ENCODE measurements at regions not wholly inside any gene's neighbourhood (a gene's known extent, or its start where the extent isn't known, plus 50 kb on each side); places are given as distances from the start of the nearest gene placed in this dataset.
A peak's percentile ranks its signal among the peaks of the same experiment; 100 is the strongest.

DNA sequence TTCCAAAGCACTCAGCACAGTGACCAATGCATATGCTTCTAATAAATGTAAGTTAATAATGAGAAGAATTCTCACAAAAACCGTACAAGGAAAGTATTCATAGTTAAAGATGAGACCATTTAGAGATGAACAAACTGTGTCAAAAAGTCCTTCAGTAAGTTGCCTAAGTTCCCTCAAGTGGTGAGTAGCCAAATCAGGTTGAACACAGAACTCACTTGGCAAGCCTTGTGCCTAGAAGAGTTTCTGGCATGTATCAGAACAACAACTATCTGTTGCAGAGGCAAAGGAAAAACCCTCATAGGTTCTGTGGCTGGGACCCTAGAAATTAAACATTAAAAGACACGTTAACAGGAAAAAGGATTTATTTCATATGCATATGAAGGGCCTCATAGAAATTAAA is 129.6 kb upstream of the DOK5 start:
- H3K27ac Mint-ChIP-seq, result peak overlapping the region; percentile 85
- H2AFZ ChIP-seq, result peak overlapping the region; percentile 8; the same call in 1 of the 2 replicates
- no peaks in the 10 kb centered on the region for H3K79me2 ChIP-seq (replicated peaks; ENCODE audit: insufficient read depth)
- H3K9me3 Mint-ChIP-seq, result no peaks in the 10 kb centered on the region
- peak overlapping the region; percentile 40 for H3K4me2 ChIP-seq
- 0 out of 2 replicates have a peak overlapping the region, but pooled peaks have one; percentile 18 for H3K4me3 ChIP-seq
- H3K4me1 ChIP-seq (ENCODE audit: insufficient read depth), result peaks cover 43% of the 10 kb centered on the region
- 0 out of 2 replicates have a peak overlapping the region, but pooled peaks have one; percentile 52 for H3K27ac ChIP-seq (ENCODE audit: low read depth)
- ATAC-seq (no peak), DNase-seq (ENCODE audit: low spot score) (no peak)
- H3F3A ChIP-seq (replicated peaks; ENCODE audit: low read depth), result no peaks in the 10 kb centered on the region
- H3K27me3 Mint-ChIP-seq (ENCODE audit: insufficient read depth, low read depth, poor library complexity), result peaks cover 4% of the 10 kb centered on the region
- H3K4me1 Mint-ChIP-seq, result peaks cover 36% of the 10 kb centered on the region
- no peaks in the 10 kb centered on the region for H3K27me3 ChIP-seq (ENCODE audit: insufficient read depth)
- H3K9me2 ChIP-seq (ENCODE audit: insufficient read depth), result peaks cover 8% of the 10 kb centered on the region; the same call in 1 of the 2 replicates
- H4K20me1 ChIP-seq (replicated peaks; ENCODE audit: insufficient read depth), result no peaks in the 10 kb centered on the region
- H3K36me3 ChIP-seq (ENCODE audit: insufficient read depth), result no peaks in the 10 kb centered on the region
- H3K36me3 Mint-ChIP-seq (ENCODE audit: low read depth), result peaks cover 4% of the 10 kb centered on the region; the same call in 1 of the 3 replicates
- TF ChIP-seq EZH2 (IDR thresholded peaks at IDR 0.05; ENCODE audit: low read depth, unreplicated experiment) (no peak), STAT1 (IDR thresholded peaks at IDR 0.05; ENCODE audit: unreplicated experiment) (no peak), NANOG (IDR thresholded peaks at IDR 0.05; ENCODE audit: borderline replicate concordance) (no peak)
- H3K4me3 Mint-ChIP-seq, result peak overlapping the region; percentile 9; the same call in 2 of the 3 replicates

DNA sequence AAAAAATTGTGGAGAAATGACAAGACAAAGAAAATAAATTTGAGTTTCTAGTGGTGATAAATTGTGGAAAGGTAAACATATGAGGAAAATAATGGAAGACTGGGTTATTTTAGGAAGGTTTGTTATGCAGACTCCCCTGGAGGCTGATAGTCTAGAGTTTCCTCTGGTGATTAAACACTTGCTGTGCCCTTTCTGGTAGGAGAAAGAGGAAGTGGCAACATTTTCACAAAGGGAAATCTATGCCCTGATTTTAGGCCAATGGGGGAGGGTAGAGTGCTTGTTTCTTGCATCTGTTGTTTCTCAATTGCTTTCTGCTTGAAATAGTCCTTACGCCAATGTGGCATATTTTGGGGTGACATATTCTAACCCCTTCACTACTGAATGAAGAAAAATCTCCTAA is 129.1 kb upstream of the DOK5 start:
- ATAC-seq, result no peak
- Histone ChIP-seq H3K27ac (ENCODE audit: low read depth) (no peak overlapping the region), H3K4me2 (peak overlapping the region; percentile 40), H3F3A (replicated peaks; ENCODE audit: low read depth) (no peaks in the 10 kb centered on the region), H3K4me3 (0 out of 2 replicates have a peak overlapping the region, but pooled peaks have one; percentile 18), H3K4me1 (ENCODE audit: insufficient read depth) (peaks cover 43% of the 10 kb centered on the region), H3K27me3 (ENCODE audit: insufficient read depth) (no peaks in the 10 kb centered on the region), H2AFZ (peak overlapping the region; percentile 8; the same call in 1 of the 2 replicates), H3K9me2 (ENCODE audit: insufficient read depth) (peaks cover 8% of the 10 kb centered on the region; the same call in 1 of the 2 replicates), H3K79me2 (replicated peaks; ENCODE audit: insufficient read depth) (no peaks in the 10 kb centered on the region), H3K36me3 (ENCODE audit: insufficient read depth) (no peaks in the 10 kb centered on the region), H4K20me1 (replicated peaks; ENCODE audit: insufficient read depth) (no peaks in the 10 kb centered on the region)
- no peak for DNase-seq (ENCODE audit: low spot score)
- peaks cover 4% of the 10 kb centered on the region for H3K27me3 Mint-ChIP-seq (ENCODE audit: insufficient read depth, low read depth, poor library complexity)
- H3K27ac Mint-ChIP-seq, result peak overlapping the region; percentile 85
- H3K9me3 Mint-ChIP-seq, result no peaks in the 10 kb centered on the region
- H3K4me3 Mint-ChIP-seq, result peak overlapping the region; percentile 9; the same call in 2 of the 3 replicates
- peaks cover 4% of the 10 kb centered on the region; the same call in 1 of the 3 replicates for H3K36me3 Mint-ChIP-seq (ENCODE audit: low read depth)
- peaks cover 36% of the 10 kb centered on the region for H3K4me1 Mint-ChIP-seq
- TF ChIP-seq, protein P1, sequence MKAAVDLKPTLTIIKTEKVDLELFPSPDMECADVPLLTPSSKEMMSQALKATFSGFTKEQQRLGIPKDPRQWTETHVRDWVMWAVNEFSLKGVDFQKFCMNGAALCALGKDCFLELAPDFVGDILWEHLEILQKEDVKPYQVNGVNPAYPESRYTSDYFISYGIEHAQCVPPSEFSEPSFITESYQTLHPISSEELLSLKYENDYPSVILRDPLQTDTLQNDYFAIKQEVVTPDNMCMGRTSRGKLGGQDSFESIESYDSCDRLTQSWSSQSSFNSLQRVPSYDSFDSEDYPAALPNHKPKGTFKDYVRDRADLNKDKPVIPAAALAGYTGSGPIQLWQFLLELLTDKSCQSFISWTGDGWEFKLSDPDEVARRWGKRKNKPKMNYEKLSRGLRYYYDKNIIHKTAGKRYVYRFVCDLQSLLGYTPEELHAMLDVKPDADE (IDR thresholded peaks at IDR 0.05), result no peak
- TF ChIP-seq, protein P2, sequence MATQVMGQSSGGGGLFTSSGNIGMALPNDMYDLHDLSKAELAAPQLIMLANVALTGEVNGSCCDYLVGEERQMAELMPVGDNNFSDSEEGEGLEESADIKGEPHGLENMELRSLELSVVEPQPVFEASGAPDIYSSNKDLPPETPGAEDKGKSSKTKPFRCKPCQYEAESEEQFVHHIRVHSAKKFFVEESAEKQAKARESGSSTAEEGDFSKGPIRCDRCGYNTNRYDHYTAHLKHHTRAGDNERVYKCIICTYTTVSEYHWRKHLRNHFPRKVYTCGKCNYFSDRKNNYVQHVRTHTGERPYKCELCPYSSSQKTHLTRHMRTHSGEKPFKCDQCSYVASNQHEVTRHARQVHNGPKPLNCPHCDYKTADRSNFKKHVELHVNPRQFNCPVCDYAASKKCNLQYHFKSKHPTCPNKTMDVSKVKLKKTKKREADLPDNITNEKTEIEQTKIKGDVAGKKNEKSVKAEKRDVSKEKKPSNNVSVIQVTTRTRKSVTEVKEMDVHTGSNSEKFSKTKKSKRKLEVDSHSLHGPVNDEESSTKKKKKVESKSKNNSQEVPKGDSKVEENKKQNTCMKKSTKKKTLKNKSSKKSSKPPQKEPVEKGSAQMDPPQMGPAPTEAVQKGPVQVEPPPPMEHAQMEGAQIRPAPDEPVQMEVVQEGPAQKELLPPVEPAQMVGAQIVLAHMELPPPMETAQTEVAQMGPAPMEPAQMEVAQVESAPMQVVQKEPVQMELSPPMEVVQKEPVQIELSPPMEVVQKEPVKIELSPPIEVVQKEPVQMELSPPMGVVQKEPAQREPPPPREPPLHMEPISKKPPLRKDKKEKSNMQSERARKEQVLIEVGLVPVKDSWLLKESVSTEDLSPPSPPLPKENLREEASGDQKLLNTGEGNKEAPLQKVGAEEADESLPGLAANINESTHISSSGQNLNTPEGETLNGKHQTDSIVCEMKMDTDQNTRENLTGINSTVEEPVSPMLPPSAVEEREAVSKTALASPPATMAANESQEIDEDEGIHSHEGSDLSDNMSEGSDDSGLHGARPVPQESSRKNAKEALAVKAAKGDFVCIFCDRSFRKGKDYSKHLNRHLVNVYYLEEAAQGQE (IDR thresholded peaks at IDR 0.05; ENCODE audit: unreplicated experiment), result no peak
- no peak for TF ChIP-seq JUNB (IDR thresholded peaks at IDR 0.05; ENCODE audit: unreplicated experiment)
- no peak for TF ChIP-seq CREB1 (CRISPR knock-in tag; IDR thresholded peaks at IDR 0.05; ENCODE audit: low read depth)
- TF ChIP-seq ZNF331 (CRISPR knock-in tag; IDR thresholded peaks at IDR 0.05; ENCODE audit: low read depth), result no peak
- TF ChIP-seq, protein P3, sequence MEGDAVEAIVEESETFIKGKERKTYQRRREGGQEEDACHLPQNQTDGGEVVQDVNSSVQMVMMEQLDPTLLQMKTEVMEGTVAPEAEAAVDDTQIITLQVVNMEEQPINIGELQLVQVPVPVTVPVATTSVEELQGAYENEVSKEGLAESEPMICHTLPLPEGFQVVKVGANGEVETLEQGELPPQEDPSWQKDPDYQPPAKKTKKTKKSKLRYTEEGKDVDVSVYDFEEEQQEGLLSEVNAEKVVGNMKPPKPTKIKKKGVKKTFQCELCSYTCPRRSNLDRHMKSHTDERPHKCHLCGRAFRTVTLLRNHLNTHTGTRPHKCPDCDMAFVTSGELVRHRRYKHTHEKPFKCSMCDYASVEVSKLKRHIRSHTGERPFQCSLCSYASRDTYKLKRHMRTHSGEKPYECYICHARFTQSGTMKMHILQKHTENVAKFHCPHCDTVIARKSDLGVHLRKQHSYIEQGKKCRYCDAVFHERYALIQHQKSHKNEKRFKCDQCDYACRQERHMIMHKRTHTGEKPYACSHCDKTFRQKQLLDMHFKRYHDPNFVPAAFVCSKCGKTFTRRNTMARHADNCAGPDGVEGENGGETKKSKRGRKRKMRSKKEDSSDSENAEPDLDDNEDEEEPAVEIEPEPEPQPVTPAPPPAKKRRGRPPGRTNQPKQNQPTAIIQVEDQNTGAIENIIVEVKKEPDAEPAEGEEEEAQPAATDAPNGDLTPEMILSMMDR (conservative IDR thresholded peaks at IDR 0.05; ENCODE audit: low read depth in 2 of 2), result no peak
- TF ChIP-seq POLR2AphosphoS5 (IDR thresholded peaks at IDR 0.05; ENCODE audit: low read depth), result no peak
- TF ChIP-seq ZNF114 (CRISPR knock-in tag; IDR thresholded peaks at IDR 0.05), result no peak
- no peak for TF ChIP-seq NANOG (IDR thresholded peaks at IDR 0.05; ENCODE audit: borderline replicate concordance)
- TF ChIP-seq STAT1 (IDR thresholded peaks at IDR 0.05; ENCODE audit: unreplicated experiment), result no peak
- no peak for TF ChIP-seq EZH2phosphoT487 (IDR thresholded peaks at IDR 0.05; ENCODE audit: unreplicated experiment)

Measured in GM23338 (cell line).